ENCODE measurements at regions not wholly inside any gene's neighbourhood (a gene's known extent, or its start where the extent isn't known, plus 50 kb on each side); places are given as distances from the start of the nearest gene placed in this dataset.
"Not testable (repeated sequence)": the region's sequence is repeated elsewhere in the genome, so short reads cannot be mapped to it uniquely, and the experiment has no call there.

DNA sequence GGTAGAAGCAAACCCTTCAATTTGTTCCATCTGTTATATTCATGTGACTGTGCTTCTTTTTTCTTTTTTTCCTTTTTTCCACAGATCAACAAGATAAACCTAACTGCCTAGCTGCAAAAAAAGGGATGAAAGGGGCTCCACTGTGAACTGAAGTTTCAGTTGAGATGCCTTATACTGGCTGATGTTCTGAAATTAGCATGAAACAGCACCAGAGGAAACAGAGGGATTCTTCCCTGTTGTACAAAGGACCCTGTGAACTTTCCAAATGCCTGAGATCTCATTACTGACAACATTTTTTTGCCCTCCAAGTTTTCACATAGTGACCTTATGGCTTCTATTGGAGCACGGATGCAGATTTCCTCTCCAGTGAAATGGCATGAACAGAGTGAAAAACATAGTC is 302.7 kb upstream of the TFAP2D start:
- intact Hi-C loops (cut with DNase I), result no loop called here
- WGBS, 4 donors, result 42 to 67% (median 58%) methylated on average over 1 of the region's 1 CpG
- TF ChIP-seq POLR2A (IDR thresholded peaks at IDR 0.05), result no peak
- TF ChIP-seq, protein P1, sequence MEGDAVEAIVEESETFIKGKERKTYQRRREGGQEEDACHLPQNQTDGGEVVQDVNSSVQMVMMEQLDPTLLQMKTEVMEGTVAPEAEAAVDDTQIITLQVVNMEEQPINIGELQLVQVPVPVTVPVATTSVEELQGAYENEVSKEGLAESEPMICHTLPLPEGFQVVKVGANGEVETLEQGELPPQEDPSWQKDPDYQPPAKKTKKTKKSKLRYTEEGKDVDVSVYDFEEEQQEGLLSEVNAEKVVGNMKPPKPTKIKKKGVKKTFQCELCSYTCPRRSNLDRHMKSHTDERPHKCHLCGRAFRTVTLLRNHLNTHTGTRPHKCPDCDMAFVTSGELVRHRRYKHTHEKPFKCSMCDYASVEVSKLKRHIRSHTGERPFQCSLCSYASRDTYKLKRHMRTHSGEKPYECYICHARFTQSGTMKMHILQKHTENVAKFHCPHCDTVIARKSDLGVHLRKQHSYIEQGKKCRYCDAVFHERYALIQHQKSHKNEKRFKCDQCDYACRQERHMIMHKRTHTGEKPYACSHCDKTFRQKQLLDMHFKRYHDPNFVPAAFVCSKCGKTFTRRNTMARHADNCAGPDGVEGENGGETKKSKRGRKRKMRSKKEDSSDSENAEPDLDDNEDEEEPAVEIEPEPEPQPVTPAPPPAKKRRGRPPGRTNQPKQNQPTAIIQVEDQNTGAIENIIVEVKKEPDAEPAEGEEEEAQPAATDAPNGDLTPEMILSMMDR (IDR thresholded peaks at IDR 0.05), result no peak
- no peak for ATAC-seq
- no peaks in the 10 kb centered on the region for H3K27me3 ChIP-seq
- H3K4me1 ChIP-seq, result no peaks in the 10 kb centered on the region
- H3K36me3 ChIP-seq, result no peaks in the 10 kb centered on the region
- H3K9me3 ChIP-seq, result no peaks in the 10 kb centered on the region
- H3K4me3 ChIP-seq, result no peak overlapping the region
- no peak for DNase-seq
- no peak overlapping the region for H3K27ac ChIP-seq

DNA sequence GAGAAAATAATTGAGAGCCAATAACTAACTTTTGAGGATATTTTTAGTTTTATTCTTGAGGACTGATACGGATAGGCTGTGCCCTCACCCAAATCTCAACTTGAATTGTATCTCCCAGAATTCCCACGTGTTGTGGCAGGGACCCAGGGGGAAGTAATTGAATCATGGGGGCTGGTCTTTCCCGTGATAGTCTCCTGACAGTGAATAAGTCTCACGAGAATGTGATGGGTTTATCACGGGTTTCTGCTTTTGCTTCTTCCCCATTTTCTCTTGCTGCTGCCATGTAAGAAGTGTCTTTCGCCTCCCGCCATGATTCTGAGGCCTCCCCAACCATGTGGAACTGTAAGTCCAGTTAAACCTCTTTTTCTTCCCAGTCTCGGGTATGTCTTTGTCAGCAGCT is 292.3 kb upstream of the TFAP2D start:
- H3K4me3 ChIP-seq; H3K9me3 ChIP-seq; intact Hi-C loops (cut with DNase I); DNase-seq; H3K36me3 ChIP-seq; H3K27ac ChIP-seq; H3K4me1 ChIP-seq; H3K27me3 ChIP-seq; ATAC-seq: not testable (repeated sequence)
- 71 to 72% (median 72%) methylated on average over 8 of the region's 8 CpGs for WGBS, 4 donors

DNA sequence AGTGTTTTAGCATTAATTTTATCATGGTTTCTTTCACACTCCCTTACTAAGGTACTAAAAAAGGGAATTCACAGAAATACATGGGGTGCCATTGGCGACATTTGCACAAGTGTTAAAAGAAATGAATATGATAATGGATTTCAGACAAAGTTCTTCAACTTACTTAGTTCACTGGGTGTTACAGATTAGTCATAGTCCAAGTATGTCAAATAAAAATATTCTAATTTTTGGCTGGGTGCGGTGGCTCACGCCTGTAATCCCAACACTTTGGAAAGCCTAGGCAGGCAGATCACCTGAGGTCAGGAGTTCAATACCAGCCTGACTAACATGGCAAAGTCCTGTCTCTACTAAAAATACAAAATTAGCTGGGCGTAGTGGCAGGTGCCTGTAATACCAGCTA is 286.1 kb upstream of the TFAP2D start:
- TF ChIP-seq, protein P1 (IDR thresholded peaks at IDR 0.05), result no peak
- TF ChIP-seq POLR2A (IDR thresholded peaks at IDR 0.05), result no peak
- H3K27me3 ChIP-seq, result no peaks in the 10 kb centered on the region
- DNase-seq, result no peak
- H3K4me3 ChIP-seq, result no peak overlapping the region
- 80 to 88% (median 85%) methylated on average over 4 of the region's 4 CpGs for WGBS, 4 donors
- intact Hi-C loops (cut with DNase I), result no loop called here
- H3K9me3 ChIP-seq, result peaks cover 0 to 5% (median 0%) of the 10 kb centered on the region in 12 donors
- no peaks in the 10 kb centered on the region for H3K4me1 ChIP-seq
- no peak overlapping the region for H3K27ac ChIP-seq
- H3K36me3 ChIP-seq, result no peaks in the 10 kb centered on the region
- no peak for ATAC-seq

DNA sequence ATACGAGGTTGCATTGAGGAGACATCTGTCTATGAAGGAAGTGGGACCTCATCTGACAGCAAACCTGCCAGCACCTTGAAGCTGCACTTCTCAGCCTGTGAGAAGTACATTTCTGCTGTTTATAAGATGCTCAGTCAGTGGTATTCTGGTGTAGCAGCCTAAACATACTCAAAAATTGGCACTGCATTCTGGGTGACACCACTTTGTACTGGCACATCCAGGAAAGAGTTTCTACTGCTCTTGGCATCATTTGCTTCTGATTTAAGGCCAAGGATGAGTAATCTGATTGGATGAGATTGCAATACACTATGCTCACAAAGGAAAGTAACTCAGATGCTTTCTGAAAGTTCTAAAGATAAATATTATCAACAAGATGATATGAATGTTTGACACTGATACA is 275.4 kb upstream of the TFAP2D start:
- Histone ChIP-seq H3K9me3 (no peaks in the 10 kb centered on the region), H3K4me1 (no peaks in the 10 kb centered on the region), H3K27ac (no peak overlapping the region), H3K36me3 (no peaks in the 10 kb centered on the region), H3K27me3 (no peaks in the 10 kb centered on the region), H3K4me3 (no peak overlapping the region)
- intact Hi-C loops (cut with DNase I), result no loop called here
- TF ChIP-seq, protein P1 (IDR thresholded peaks at IDR 0.05), result no peak
- no peak for TF ChIP-seq POLR2A (IDR thresholded peaks at IDR 0.05)
- 55 to 61% (median 57%) methylated on average over 1 of the region's 1 CpG for WGBS, 4 donors
- no peak for DNase-seq
- ATAC-seq, result no peak

DNA sequence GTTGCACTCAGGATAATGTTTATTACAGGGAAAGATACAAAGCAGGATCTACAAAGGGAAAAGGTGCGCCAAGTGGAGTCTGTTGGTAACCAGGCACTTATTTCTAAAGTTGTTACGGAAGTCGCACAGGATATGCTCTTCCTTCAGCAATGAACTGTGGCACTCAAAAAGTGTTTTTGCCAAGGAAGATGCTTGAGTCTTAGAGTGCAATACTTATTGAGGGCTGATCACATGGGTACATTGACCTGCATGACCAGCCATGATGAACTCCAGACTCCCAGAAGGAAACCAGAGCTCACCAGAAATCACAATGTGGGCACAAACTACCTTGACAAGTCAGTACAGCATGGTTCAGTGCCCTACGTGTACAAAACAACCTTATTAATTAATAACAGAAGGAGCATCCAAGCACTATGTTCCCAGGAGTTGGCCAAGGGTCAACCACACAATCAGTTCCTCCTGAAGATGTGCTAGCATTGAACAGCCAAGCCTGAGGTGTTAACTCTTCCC is 270.7 kb upstream of the TFAP2D start:
- H3K36me3 ChIP-seq, result no peaks in the 10 kb centered on the region
- no peak overlapping the region for H3K27ac ChIP-seq
- ATAC-seq (no peak), DNase-seq (no peak)
- WGBS, 4 donors, result 85 to 91% (median 89%) methylated on average over 4 of the region's 4 CpGs
- no peak overlapping the region for H3K4me3 ChIP-seq
- intact Hi-C loops (cut with DNase I), result no loop called here
- H3K27me3 ChIP-seq, result no peaks in the 10 kb centered on the region
- TF ChIP-seq, protein P1 (IDR thresholded peaks at IDR 0.05), result no peak
- TF ChIP-seq POLR2A (IDR thresholded peaks at IDR 0.05), result no peak
- H3K4me1 ChIP-seq, result no peaks in the 10 kb centered on the region
- no peaks in the 10 kb centered on the region for H3K9me3 ChIP-seq

All from heart left ventricle (tissue), 16 donors.